B cell (primary cell): ENCODE measurements at regions not wholly inside any gene's neighbourhood (a gene's known extent, or its start where the extent isn't known, plus 50 kb on each side); places are given as distances from the start of the nearest gene placed in this dataset.

Experiments used
- ATAC-seq: fragments of 200-7000 bp; cut with Tn5 transposase; one replicate; pipeline ENCODE4 v1.10.0; 2021; ENCODE audit warnings: low read depth, mild to moderate bottlenecking, moderate number of reproducible peaks, moderate library complexity
- CTCF ChIA-PET: fragments of 350-600 bp; sonication (Branson Sonifier 250); formaldehyde crosslinking; loops from one replicate; lab custom pipeline; 2021; ENCODE audit warnings: antibody characterized with exemption, inconsistent platforms; lab: Charles Lee
- POLR2A ChIA-PET: fragments of 350-600 bp; sonication (Branson Sonifier 250); formaldehyde crosslinking; loops from one replicate; lab custom pipeline; 2021; ENCODE audit warnings: antibody characterized with exemption; lab: Charles Lee
- DNase-seq: peaks from one replicate; pipeline ENCODE4 v3.0.0; 2013
- H2AFZ ChIP-seq: 2 replicates; pipeline ENCODE4 v1.6.1; 2012; ENCODE audit warnings: mild to moderate bottlenecking, low read depth, low read length; ENCODE audit not compliant: insufficient read depth, poor library complexity, severe bottlenecking
- H3K27ac ChIP-seq, 2 donors: 1 replicate in 1 of 2; 2 replicates in 1 of 2; pipeline ENCODE4 v1.5.1; 2012 to 2013; ENCODE audit warnings: low read length in 2 of 2, mild to moderate bottlenecking in 2 of 2, moderate library complexity in 1 of 2
- H3K27me3 ChIP-seq, 4 experiments: fragments of 200-600 bp in 1 of 4; sonication (generic) in 1 of 4; replicated peaks in 1 of 4; 1 replicate in 2 of 4; 2 replicates in 2 of 4; pipeline versions ENCODE4 v1.6.1 to v1.7.0; 2013 to 2016; ENCODE audit warnings: low read length in 3 of 4, mild to moderate bottlenecking in 2 of 4, mixed read lengths in 1 of 4, moderate library complexity in 1 of 4; ENCODE audit not compliant: insufficient read depth in 4 of 4, control insufficient read depth in 3 of 4; ENCODE audit errors: control extremely low read depth in 1 of 4
- H3K36me3 ChIP-seq, 2 experiments: replicated peaks in 1 of 2; 1 replicate in 1 of 2; 2 replicates in 1 of 2; pipeline versions ENCODE4 v1.6.1 to v1.7.1; 2013; ENCODE audit warnings: low read length in 1 of 2; ENCODE audit not compliant: insufficient read depth in 2 of 2, control insufficient read depth in 1 of 2; ENCODE audit errors: control extremely low read depth in 1 of 2, extremely low read depth in 1 of 2
- H3K4me1 ChIP-seq, 2 donors: fragments of 200-600 bp in 1 of 2; sonication (generic) in 1 of 2; 1 replicate in 1 of 2; 2 replicates in 1 of 2; pipeline versions ENCODE4 v1.5.1 to v1.6.1; 2013 to 2017; ENCODE audit warnings: low read length in 2 of 2; ENCODE audit not compliant: control insufficient read depth in 2 of 2, insufficient read depth in 2 of 2
- H3K4me2 ChIP-seq: replicated peaks from 2 replicates; pipeline ENCODE3; 2012; ENCODE audit warnings: mild to moderate bottlenecking, low read depth, low read length; ENCODE audit not compliant: poor library complexity, severe bottlenecking
- H3K4me3 ChIP-seq, 5 experiments: fragments of 200-600 bp in 1 of 5; sonication (generic) in 1 of 5; 1 replicate in 3 of 5; 2 replicates in 2 of 5; pipeline versions ENCODE4 v1.5.1 to v1.7.0; 2011 to 2016; ENCODE audit warnings: low read length in 4 of 5, mild to moderate bottlenecking in 4 of 5, low read depth in 2 of 5, control low read depth in 1 of 5, moderate library complexity in 1 of 5; ENCODE audit not compliant: insufficient read depth in 1 of 5; ENCODE audit errors: control extremely low read depth in 1 of 5, extremely low read depth in 1 of 5
- H3K79me2 ChIP-seq: fragments of 200-600 bp; sonication (generic); one replicate; pipeline ENCODE4 v1.6.0; 2016; ENCODE audit warnings: low read length; ENCODE audit not compliant: control insufficient read depth, insufficient read depth
- H3K9ac ChIP-seq: fragments of 200-600 bp; sonication (generic); 2 replicates; pipeline ENCODE4 v1.6.1; 2017; ENCODE audit warnings: mild to moderate bottlenecking, low read length, moderate library complexity
- H3K9me3 ChIP-seq, 3 donors: one replicate each; pipeline versions ENCODE4 v1.6.1 to v1.7.1; 2013; ENCODE audit warnings: low read length in 2 of 3; ENCODE audit not compliant: control insufficient read depth in 2 of 3, insufficient read depth in 1 of 3; ENCODE audit errors: control extremely low read depth in 1 of 3
- H4K20me1 ChIP-seq: 2 replicates; pipeline ENCODE4 v1.6.0; 2012; ENCODE audit warnings: mild to moderate bottlenecking, low read length; ENCODE audit not compliant: insufficient read depth, control insufficient read depth, poor library complexity, severe bottlenecking
- H3K27ac Mint-ChIP-seq: one replicate; pipeline ENCODE4 v1.8.0; 2021; ENCODE audit warnings: mixed read lengths
- H3K27me3 Mint-ChIP-seq: one replicate; pipeline ENCODE4 v1.8.0; 2021; ENCODE audit warnings: mixed read lengths
- H3K4me1 Mint-ChIP-seq: one replicate; pipeline ENCODE4 v1.8.0; 2021; ENCODE audit warnings: mixed read lengths
- H3K4me3 Mint-ChIP-seq: one replicate; pipeline ENCODE4 v1.8.0; 2021; ENCODE audit warnings: mixed read lengths
- H3K9me3 Mint-ChIP-seq: one replicate; pipeline ENCODE4 v1.8.0; 2022; ENCODE audit warnings: mixed read lengths; ENCODE audit not compliant: insufficient read depth
- CTCF ChIP-seq: fragments of 200-600 bp; IDR thresholded peaks from one replicate; pipeline ENCODE4 v1.8.0; 2022; ENCODE audit warnings: antibody characterized with exemption, mild to moderate bottlenecking
- EZH2 ChIP-seq: IDR thresholded peaks from 2 replicates; pipeline ENCODE4 v1.6.1; 2012; ENCODE audit warnings: borderline replicate concordance, low read depth, mild to moderate bottlenecking, moderate library complexity, low read length; ENCODE audit not compliant: insufficient read depth, poor library complexity, severe bottlenecking
- WGBS: methylation state at CpG from one replicate; pipeline ENCODE4 v1.1.5; 2013; ENCODE audit warnings: missing lambda C conversion rate; ENCODE audit not compliant: insufficient coverage; 5-methylcytosine and 5-hydroxymethylcytosine counted together
- intact Hi-C: fragments of 100-400 bp; cut with micrococcal nuclease; formaldehyde crosslinking; loops from one replicate; pipeline ENCODE4 v1.10.0; 2022

GRCh38 chr3:103949693-103950092, 1417.0 kb upstream of the ALCAM start:
- POLR2A ChIA-PET: no interaction called here

DNA sequence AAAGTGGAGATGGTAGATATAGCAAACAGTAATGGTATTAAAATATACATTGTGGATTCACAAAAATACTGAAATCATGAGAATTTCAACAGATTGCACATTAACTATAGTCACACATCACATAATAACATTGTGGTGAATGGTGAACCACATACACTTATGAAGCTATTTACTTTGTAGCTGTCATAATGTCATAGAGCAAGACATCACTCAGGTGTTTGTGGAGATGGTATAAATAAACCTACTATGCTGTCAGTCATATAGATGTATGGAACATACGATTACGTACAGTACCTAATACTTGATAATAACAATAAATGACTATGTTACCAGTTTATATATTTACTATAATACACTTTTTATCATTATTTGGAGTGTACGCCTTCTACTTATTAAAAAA, 1416.0 kb upstream of the ALCAM start:
- no peak overlapping the region for H3K4me2 ChIP-seq
- DNase-seq (no peak), ATAC-seq (no peak)
- no peaks in the 10 kb centered on the region for H3K9me3 Mint-ChIP-seq
- no peak overlapping the region for H3K4me3 Mint-ChIP-seq
- H3K4me1 Mint-ChIP-seq: no peaks in the 10 kb centered on the region
- H3K27me3 ChIP-seq: no peaks in the 10 kb centered on the region
- no peak overlapping the region for H3K27ac Mint-ChIP-seq
- ChIA-PET POLR2A (no interaction called here), CTCF (no interaction called here)
- intact Hi-C loops: no loop called here
- H3K9me3 ChIP-seq: no peaks in the 10 kb centered on the region
- no CpG with 5 or more reads among the region's 3 CpGs for WGBS
- H3K79me2 ChIP-seq: no peaks in the 10 kb centered on the region
- no peak overlapping the region for H2AFZ ChIP-seq
- no peaks in the 10 kb centered on the region for H3K27me3 Mint-ChIP-seq
- H3K4me1 ChIP-seq: no peaks in the 10 kb centered on the region
- H3K4me3 ChIP-seq: no peak overlapping the region
- TF ChIP-seq EZH2: no peak
- TF ChIP-seq CTCF: no peak
- H4K20me1 ChIP-seq: no peaks in the 10 kb centered on the region
- H3K27ac ChIP-seq: no peak overlapping the region
- H3K9ac ChIP-seq: no peak overlapping the region
- no peaks in the 10 kb centered on the region for H3K36me3 ChIP-seq

More at GRCh38 chr3:103949693-103950092, 1417.0 kb upstream of the ALCAM start:
- Mint-ChIP-seq H3K27me3 (no peaks in the 10 kb centered on the region), H3K4me1 (no peaks in the 10 kb centered on the region), H3K9me3 (no peaks in the 10 kb centered on the region), H3K27ac (no peak overlapping the region), H3K4me3 (no peak overlapping the region)
- intact Hi-C loops: no loop called here
- H3K9ac ChIP-seq: no peak overlapping the region
- no peak overlapping the region for H2AFZ ChIP-seq
- CTCF ChIA-PET: no interaction called here
- no peaks in the 10 kb centered on the region for H3K9me3 ChIP-seq
- H3K4me1 ChIP-seq: no peaks in the 10 kb centered on the region
- no peak for ATAC-seq
- no CpG with 5 or more reads among the region's 1 CpG for WGBS
- H3K4me2 ChIP-seq: no peak overlapping the region
- DNase-seq: no peak
- H3K36me3 ChIP-seq: no peaks in the 10 kb centered on the region
- no peak overlapping the region for H3K4me3 ChIP-seq
- H4K20me1 ChIP-seq: no peaks in the 10 kb centered on the region
- no peaks in the 10 kb centered on the region for H3K27me3 ChIP-seq
- H3K27ac ChIP-seq: no peak overlapping the region
- TF ChIP-seq CTCF (no peak), EZH2 (no peak)
- no peaks in the 10 kb centered on the region for H3K79me2 ChIP-seq
